HG03108 (cell line): ENCODE measurements at regions not wholly inside any gene's neighbourhood (a gene's known extent, or its start where the extent isn't known, plus 50 kb on each side); places are given as distances from the start of the nearest gene placed in this dataset.

Experiments
- ATAC-seq: cut with Tn5 transposase; IDR thresholded peaks from one replicate; pipeline ENCODE4 v1.9.1; 2021; ENCODE audit warnings: moderate library complexity; ENCODE audit not compliant: unreplicated experiment

GRCh38 chr12:23057571-23057970 is 432.6 kb downstream of the ETNK1 start:
- ATAC-seq, result no peak

GRCh38 chr12:23060161-23060560 is 435.2 kb downstream of the ETNK1 start:
- ATAC-seq, result no peak

GRCh38 chr12:23063206-23063605 is 438.2 kb downstream of the ETNK1 start:
- ATAC-seq, result no peak

- ATAC-seq, result no peak
These were observed 441.1 kb downstream of the ETNK1 start for GRCh38 chr12:23066095-23066494.

GRCh38 chr12:23083267-23083666 is 458.3 kb downstream of the ETNK1 start:
- ATAC-seq, result no peak

- no peak for ATAC-seq
These were observed 459.4 kb downstream of the ETNK1 start for GRCh38 chr12:23084236-23084995.

GRCh38 chr12:23088594-23088993 is 463.6 kb downstream of the ETNK1 start:
- ATAC-seq, result no peak

GRCh38 chr12:23093488-23093887 is 468.5 kb downstream of the ETNK1 start:
- no peak for ATAC-seq

GRCh38 chr12:23096321-23096720 is 471.4 kb downstream of the ETNK1 start:
- ATAC-seq, result no peak

- no peak for ATAC-seq
These were observed 473.1 kb downstream of the ETNK1 start for GRCh38 chr12:23098110-23098509.

GRCh38 chr12:23098517-23098916 is 473.5 kb downstream of the ETNK1 start:
- ATAC-seq, result no peak

GRCh38 chr12:23099104-23099503 is 474.1 kb downstream of the ETNK1 start:
- no peak for ATAC-seq

- no peak for ATAC-seq
These were observed 474.6 kb downstream of the ETNK1 start for GRCh38 chr12:23099604-23100003.

GRCh38 chr12:23108957-23109356 is 484.0 kb downstream of the ETNK1 start:
- ATAC-seq, result no peak

- ATAC-seq, result no peak
These were observed 488.8 kb downstream of the ETNK1 start for GRCh38 chr12:23113781-23114180.

- ATAC-seq, result no peak
These were observed 491.0 kb downstream of the ETNK1 start for GRCh38 chr12:23115984-23116383.

- ATAC-seq, result no peak
These were observed 501.8 kb downstream of the ETNK1 start for GRCh38 chr12:23126794-23127193.

GRCh38 chr12:23127701-23128100 is 502.7 kb downstream of the ETNK1 start:
- ATAC-seq, result no peak

GRCh38 chr12:23128462-23128861 is 503.5 kb downstream of the ETNK1 start:
- no peak for ATAC-seq

GRCh38 chr12:23132357-23132756 is 507.4 kb downstream of the ETNK1 start:
- no peak for ATAC-seq

GRCh38 chr12:23133471-23133870 is 508.5 kb downstream of the ETNK1 start:
- ATAC-seq, result no peak

GRCh38 chr12:23139026-23139425 is 514.1 kb downstream of the ETNK1 start:
- ATAC-seq, result no peak

GRCh38 chr12:23140710-23141109 is 515.7 kb downstream of the ETNK1 start:
- no peak for ATAC-seq
